ENCODE measurements at regions not wholly inside any gene's neighbourhood (a gene's known extent, or its start where the extent isn't known, plus 50 kb on each side); places are given as distances from the start of the nearest gene placed in this dataset.

DNA sequence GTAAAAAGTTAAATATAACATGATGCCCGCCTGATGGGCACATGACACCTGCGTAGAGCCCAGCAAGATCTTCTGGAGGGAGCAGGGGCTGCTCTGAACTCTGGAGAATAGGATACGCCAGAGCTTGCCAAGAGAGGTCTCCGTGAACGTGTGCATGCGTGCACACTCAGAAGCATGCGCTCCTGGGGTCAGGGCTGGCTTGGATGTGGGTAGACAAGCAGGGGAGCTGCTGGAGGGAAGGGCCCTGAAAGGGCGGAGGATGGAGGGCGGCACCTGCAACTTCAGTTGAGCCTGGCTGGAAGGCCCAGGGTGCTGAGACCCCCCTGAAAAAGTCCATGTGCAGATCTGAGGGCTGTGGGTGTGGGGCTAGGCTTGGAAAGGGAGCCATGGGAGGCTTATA is 828.4 kb upstream of the SALL3 start:
- TF ChIP-seq POLR2A (IDR thresholded peaks at IDR 0.05) = no peak
- no peak for TF ChIP-seq CTCF (IDR thresholded peaks at IDR 0.05)
